H1 (cell line): ENCODE measurements at regions not wholly inside any gene's neighbourhood (a gene's known extent, or its start where the extent isn't known, plus 50 kb on each side); places are given as distances from the start of the nearest gene placed in this dataset.

Experiments
- CTCF ChIA-PET: fragments of 300-600 bp; sonication (Branson Sonifier 250); formaldehyde crosslinking; loops from one replicate; lab custom pipeline; 2021; ENCODE audit not compliant: partially characterized antibody; lab: Charles Lee
- POLR2A ChIA-PET: fragments of 300-600 bp; sonication (Branson Sonifier 250); formaldehyde crosslinking; loops from one replicate; lab custom pipeline; 2021; ENCODE audit warnings: inconsistent platforms; ENCODE audit not compliant: partially characterized antibody; lab: Charles Lee
- DNase-seq, 2 experiments: peaks; one replicate each; pipeline versions ENCODE4 v3.0.0 to v3.0.0-alpha.2; 2010 to 2022; ENCODE audit warnings: low spot score in 2 of 2, low read depth in 1 of 2, mixed read lengths in 1 of 2
- FAIRE-seq: peaks from 2 replicates; lab custom pipeline; 2011; peaks lifted over from hg19 to GRCh38; lab: Jason Lieb, UNC
- H2AFZ ChIP-seq: 2 replicates; pipeline ENCODE4 v1.8.1; 2012; ENCODE audit warnings: low read length, inconsistent platforms
- H2AK5ac ChIP-seq: 2 replicates; pipeline ENCODE4 v1.6.1; 2013; ENCODE audit warnings: low read depth, low read length
- H2BK120ac ChIP-seq: replicated peaks from 2 replicates; pipeline ENCODE3; 2013; ENCODE audit warnings: low read depth, low read length, inconsistent platforms
- H2BK12ac ChIP-seq: 2 replicates; pipeline ENCODE4 v1.6.1; 2013; ENCODE audit warnings: low read depth, low read length
- H2BK15ac ChIP-seq: 2 replicates; pipeline ENCODE4 v1.6.1; 2013; ENCODE audit warnings: low read length
- H2BK20ac ChIP-seq: 2 replicates; pipeline ENCODE4 v1.6.1; 2013; ENCODE audit warnings: low read length
- H2BK5ac ChIP-seq: 2 replicates; pipeline ENCODE4 v1.6.1; 2013; ENCODE audit warnings: low read depth, low read length
- H3K14ac ChIP-seq: 2 replicates; pipeline ENCODE4 v1.6.1; 2013; ENCODE audit warnings: inconsistent platforms; ENCODE audit not compliant: insufficient read length
- H3K18ac ChIP-seq: 2 replicates; pipeline ENCODE4 v1.6.1; 2013; ENCODE audit warnings: low read length; ENCODE audit errors: extremely low read depth
- H3K23ac ChIP-seq: 2 replicates; pipeline ENCODE4 v1.6.1; 2013; ENCODE audit warnings: inconsistent platforms; ENCODE audit not compliant: insufficient read length
- H3K23me2 ChIP-seq: 2 replicates; pipeline ENCODE4 v1.6.1; 2013; ENCODE audit warnings: low read depth, low read length
- H3K27ac ChIP-seq: 2 replicates; pipeline ENCODE4 v1.6.1; 2011; ENCODE audit warnings: low read depth, low read length, inconsistent platforms
- H3K27me3 ChIP-seq, 4 experiments: replicated peaks in 1 of 4; 1 replicate in 1 of 4; 2 replicates in 3 of 4; pipeline versions ENCODE4 v1.6.1 to v1.8.1; 2011 to 2013; ENCODE audit warnings: low read length in 3 of 4, mild to moderate bottlenecking in 3 of 4, inconsistent platforms in 2 of 4, mixed read lengths in 2 of 4, moderate library complexity in 1 of 4; ENCODE audit not compliant: control insufficient read depth in 3 of 4, insufficient read depth in 3 of 4; ENCODE audit errors: extremely low read depth in 1 of 4
- H3K36me3 ChIP-seq, 4 experiments: 2 replicates each; pipeline versions ENCODE4 v1.6.1 to v1.8.1; 2011 to 2013; ENCODE audit warnings: mild to moderate bottlenecking in 4 of 4, low read length in 3 of 4, moderate library complexity in 2 of 4, control low read depth in 1 of 4, inconsistent platforms in 1 of 4; ENCODE audit not compliant: insufficient read depth in 4 of 4, control insufficient read depth in 2 of 4
- H3K4ac ChIP-seq: replicated peaks from 2 replicates; pipeline ENCODE3; 2013; ENCODE audit warnings: low read length, low read depth, mixed read lengths, inconsistent platforms; ENCODE audit not compliant: insufficient read length
- H3K4me1 ChIP-seq, 4 experiments: replicated peaks in 1 of 4; 1 replicate in 1 of 4; 2 replicates in 3 of 4; pipeline versions ENCODE4 v1.6.1 to v1.8.1; 2011 to 2013; ENCODE audit warnings: low read length in 3 of 4, inconsistent platforms in 2 of 4, mixed read lengths in 1 of 4; ENCODE audit not compliant: insufficient read depth in 4 of 4, control insufficient read depth in 3 of 4
- H3K4me2 ChIP-seq, 2 experiments: 2 replicates each; pipeline versions ENCODE4 v1.6.1 to v1.8.1; 2011 to 2013; ENCODE audit warnings: low read depth in 2 of 2, low read length in 2 of 2, control low read depth in 1 of 2, inconsistent platforms in 1 of 2, mild to moderate bottlenecking in 1 of 2; ENCODE audit not compliant: insufficient read depth in 1 of 2
- H3K4me3 ChIP-seq, 4 experiments: fragments of 200-600, 300-600 bp in 1 of 4; sonication (generic), shearing (Covaris generic), sonication (Bioruptor Twin) in 1 of 4; 2 replicates each; pipeline versions ENCODE4 v1.5.1 to v1.8.1; 2011 to 2016; ENCODE audit warnings: low read length in 4 of 4, low read depth in 3 of 4, control low read depth in 2 of 4, inconsistent platforms in 2 of 4, mild to moderate bottlenecking in 2 of 4, mixed read lengths in 1 of 4, moderate library complexity in 1 of 4; ENCODE audit not compliant: insufficient read depth in 2 of 4; ENCODE audit errors: extremely low read depth in 1 of 4
- H3K56ac ChIP-seq: replicated peaks from 2 replicates; pipeline ENCODE3; 2013; ENCODE audit warnings: low read depth, mild to moderate bottlenecking, mixed read lengths, low read length, inconsistent platforms; ENCODE audit not compliant: insufficient read length
- H3K79me1 ChIP-seq: 2 replicates; pipeline ENCODE4 v1.6.1; 2013; ENCODE audit warnings: low read depth, low read length, control low read depth
- H3K79me2 ChIP-seq, 2 experiments: 2 replicates each; pipeline versions ENCODE4 v1.6.1 to v1.8.1; 2012 to 2013; ENCODE audit warnings: low read length in 2 of 2, mild to moderate bottlenecking in 2 of 2, inconsistent platforms in 1 of 2; ENCODE audit not compliant: insufficient read depth in 2 of 2, control insufficient read depth in 1 of 2
- H3K9ac ChIP-seq, 4 experiments: replicated peaks in 1 of 4; 1 replicate in 1 of 4; 2 replicates in 3 of 4; pipeline versions ENCODE4 v1.6.1 to v1.8.1; 2011 to 2013; ENCODE audit warnings: low read depth in 3 of 4, low read length in 3 of 4, control low read depth in 2 of 4, mild to moderate bottlenecking in 2 of 4, moderate library complexity in 2 of 4, inconsistent platforms in 1 of 4; ENCODE audit errors: extremely low read depth in 1 of 4
- H3K9me3 ChIP-seq, 2 experiments: 2 replicates each; pipeline versions ENCODE4 v1.6.1 to v1.8.1; 2012 to 2013; ENCODE audit warnings: mild to moderate bottlenecking in 2 of 2, moderate library complexity in 2 of 2, control low read depth in 1 of 2, inconsistent platforms in 1 of 2, low read depth in 1 of 2, low read length in 1 of 2, mixed read lengths in 1 of 2; ENCODE audit not compliant: insufficient read depth in 2 of 2
- H4K20me1 ChIP-seq, 2 experiments: replicated peaks in 1 of 2; 2 replicates each; pipeline versions ENCODE3 to v1.8.1; 2011 to 2013; ENCODE audit warnings: inconsistent platforms in 2 of 2, low read length in 2 of 2, mild to moderate bottlenecking in 1 of 2; ENCODE audit not compliant: insufficient read depth in 2 of 2, control insufficient read depth in 1 of 2
- H4K5ac ChIP-seq: 2 replicates; pipeline ENCODE4 v1.6.1; 2013; ENCODE audit warnings: low read length, low read depth, mixed read lengths, inconsistent platforms; ENCODE audit not compliant: insufficient read length
- H4K8ac ChIP-seq: 2 replicates; pipeline ENCODE4 v1.8.0; 2013; ENCODE audit warnings: mild to moderate bottlenecking, moderate library complexity, low read length, inconsistent platforms; ENCODE audit not compliant: insufficient read depth; ENCODE audit errors: extremely low read depth
- H4K91ac ChIP-seq: replicated peaks from 2 replicates; pipeline ENCODE3; 2013; ENCODE audit warnings: low read length, mixed read lengths, inconsistent platforms; ENCODE audit not compliant: insufficient read length
- GABPA ChIP-seq: IDR thresholded peaks from 2 replicates; pipeline ENCODE4 v1.6.1; 2011; ENCODE audit warnings: mild to moderate bottlenecking, low read length, moderate library complexity, borderline replicate concordance; ENCODE audit not compliant: insufficient read depth
- HDAC6 ChIP-seq: IDR thresholded peaks from one replicate; pipeline ENCODE4 v1.7.1; 2012; ENCODE audit warnings: low read depth, mild to moderate bottlenecking, inconsistent platforms, low read length, moderate library complexity
- PHF8 ChIP-seq: fragments of 200-600 bp; sonication (generic); conservative IDR thresholded peaks from 2 replicates; pipeline ENCODE4 v1.7.1; 2012; ENCODE audit warnings: low read depth, mild to moderate bottlenecking, inconsistent platforms, low read length, moderate library complexity
- YY1 ChIP-seq: IDR thresholded peaks from 2 replicates; pipeline ENCODE4 v1.6.1; 2011; ENCODE audit warnings: low read depth, mild to moderate bottlenecking, low read length
- WGBS, 2 experiments: shearing (Covaris generic) in 1 of 2; methylation state at CpG; one replicate each; pipeline versions ENCODE4 v1.1.6 to v1.1.7; 2013 to 2015; ENCODE audit warnings: low lambda C conversion rate in 2 of 2, mixed read lengths in 2 of 2, inconsistent platforms in 1 of 2, low coverage in 1 of 2, missing lambda C conversion rate in 1 of 2; ENCODE audit not compliant: insufficient replicate concordance in 2 of 2, insufficient coverage in 1 of 2, insufficient read length in 1 of 2; ENCODE audit errors: extremely low coverage in 1 of 2, missing lambda C conversion rate in 1 of 2; 5-methylcytosine and 5-hydroxymethylcytosine counted together
- TF ChIP-seq, protein P1 (sequence below): IDR thresholded peaks from 2 replicates; pipeline ENCODE4 v1.6.1; 2011; ENCODE audit warnings: low read length, improper control_type of control experiment

- Histone ChIP-seq H3K9me3 (no peaks in the 10 kb centered on the region), H3K18ac (no peak overlapping the region), H3K23ac (no peak overlapping the region), H3K14ac (no peak overlapping the region), H2BK15ac (no peak overlapping the region), H3K27me3 (peaks cover 0 to 1% (median 0%) of the 10 kb centered on the region in 4 experiments; a peak in 1 of 7 replicates), H3K4ac (no peak overlapping the region), H4K91ac (no peak overlapping the region), H4K20me1 (no peaks in the 10 kb centered on the region), H4K5ac (no peak overlapping the region), H4K8ac (no peak overlapping the region), H2AFZ (no peak overlapping the region), H3K79me1 (no peaks in the 10 kb centered on the region), H2BK20ac (no peak overlapping the region), H3K36me3 (no peaks in the 10 kb centered on the region), H2BK5ac (no peak overlapping the region), H3K4me3 (no peak overlapping the region), H3K27ac (no peak overlapping the region), H3K23me2 (no peaks in the 10 kb centered on the region), H2BK12ac (no peak overlapping the region), H3K9ac (no peak overlapping the region), H3K4me2 (no peak overlapping the region), H3K56ac (no peak overlapping the region), H2BK120ac (no peak overlapping the region), H2AK5ac (no peak overlapping the region), H3K4me1 (peaks cover 0 to 3% (median 0%) of the 10 kb centered on the region in 4 experiments; a peak in 1 of 7 replicates), H3K79me2 (no peaks in the 10 kb centered on the region)
- DNase-seq (no peak), FAIRE-seq (no peak)
- ChIA-PET CTCF (no interaction called here), POLR2A (no interaction called here)
- WGBS, 2 experiments, result 78% methylated on average over 3 of the region's 3 CpGs; no CpG with 5 or more reads in 1 of the 2 experiments
- TF ChIP-seq, protein P1, sequence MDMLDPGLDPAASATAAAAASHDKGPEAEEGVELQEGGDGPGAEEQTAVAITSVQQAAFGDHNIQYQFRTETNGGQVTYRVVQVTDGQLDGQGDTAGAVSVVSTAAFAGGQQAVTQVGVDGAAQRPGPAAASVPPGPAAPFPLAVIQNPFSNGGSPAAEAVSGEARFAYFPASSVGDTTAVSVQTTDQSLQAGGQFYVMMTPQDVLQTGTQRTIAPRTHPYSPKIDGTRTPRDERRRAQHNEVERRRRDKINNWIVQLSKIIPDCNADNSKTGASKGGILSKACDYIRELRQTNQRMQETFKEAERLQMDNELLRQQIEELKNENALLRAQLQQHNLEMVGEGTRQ, result no peak
- TF ChIP-seq HDAC6 (no peak), YY1 (no peak), PHF8 (no peak), GABPA (no peak)
These were observed 376.3 kb upstream of the ARHGEF26 start for GRCh38 chr3:153744889-153745288.
